Esophagus (tissue), 2 donors: ENCODE measurements at regions not wholly inside any gene's neighbourhood (a gene's known extent, or its start where the extent isn't known, plus 50 kb on each side); places are given as distances from the start of the nearest gene placed in this dataset.

Experiments used
- H3K27ac ChIP-seq, 2 donors: one replicate each; pipeline ENCODE4 v1.5.1; 2013; ENCODE audit warnings: low read depth in 2 of 2, mild to moderate bottlenecking in 2 of 2, inconsistent platforms in 1 of 2, low read length in 1 of 2, moderate library complexity in 1 of 2
- H3K27me3 ChIP-seq, 2 donors: one replicate each; pipeline ENCODE4 v1.6.1; 2013; ENCODE audit warnings: low read length in 2 of 2, control low read depth in 1 of 2, mild to moderate bottlenecking in 1 of 2; ENCODE audit not compliant: insufficient read depth in 2 of 2, control insufficient read depth in 1 of 2
- H3K36me3 ChIP-seq, 2 donors: one replicate each; pipeline ENCODE4 v1.6.1; 2013; ENCODE audit warnings: low read length in 1 of 2; ENCODE audit not compliant: control insufficient read depth in 2 of 2, insufficient read depth in 2 of 2
- H3K4me1 ChIP-seq, 2 donors: one replicate each; pipeline ENCODE4 v1.6.1; 2013; ENCODE audit warnings: low read length in 1 of 2; ENCODE audit not compliant: control insufficient read depth in 2 of 2, insufficient read depth in 2 of 2
- H3K4me3 ChIP-seq, 2 donors: one replicate each; pipeline ENCODE4 v1.5.1; 2013; ENCODE audit warnings: low read length in 2 of 2, mild to moderate bottlenecking in 2 of 2, low read depth in 1 of 2, moderate library complexity in 1 of 2
- H3K9me3 ChIP-seq, 2 donors: one replicate each; pipeline ENCODE4 v1.6.1; 2013; ENCODE audit warnings: mild to moderate bottlenecking in 2 of 2, low read depth in 1 of 2, low read length in 1 of 2, moderate library complexity in 1 of 2; ENCODE audit not compliant: control insufficient read depth in 2 of 2, insufficient read depth in 1 of 2
- WGBS, 2 donors: extraction: QIAGEN DNeasy Blood & Tissue Kit; methylation state at CpG; one replicate each; pipeline ENCODE4 v1.1.7; 2013; 5-methylcytosine and 5-hydroxymethylcytosine counted together
- donor health status: healthy with polysubstance abuse.
- donor health status: Bipolar disorder and iron deficiency.

DNA sequence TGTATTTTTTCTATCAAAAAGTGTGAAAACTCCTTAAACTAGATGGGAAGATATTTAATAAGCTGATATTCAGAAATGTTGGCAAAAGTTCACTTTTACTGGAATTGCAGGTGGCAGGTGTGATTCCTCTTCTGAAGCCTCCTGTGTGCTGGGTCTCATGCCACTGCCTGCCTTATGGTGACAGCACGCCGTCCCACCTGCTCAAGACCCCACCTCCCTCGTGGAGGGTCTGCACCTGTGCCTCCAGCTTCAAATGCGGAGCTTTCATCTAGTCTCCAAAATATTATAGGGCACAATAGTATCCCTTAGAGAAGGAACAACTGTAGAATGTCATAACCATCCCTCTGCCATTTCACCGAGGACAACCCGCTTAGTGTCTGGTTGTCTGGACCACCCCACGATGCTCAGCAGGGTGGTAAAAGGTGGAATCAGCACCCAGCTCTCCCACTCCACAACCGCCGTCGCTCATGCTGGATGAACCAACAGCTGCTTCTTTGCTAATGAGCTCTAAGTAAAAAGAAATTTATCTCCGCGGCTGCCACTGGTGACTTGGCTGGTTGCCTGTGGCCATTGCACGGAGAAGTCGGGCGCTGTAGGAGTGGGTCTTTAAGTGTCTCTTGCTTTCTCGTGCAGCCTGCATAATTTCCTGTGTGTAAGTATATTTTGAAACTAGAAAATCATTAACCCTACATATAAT is 119.3 kb upstream of the TCERG1L start:
- 59 to 66% methylated on average over 16 of the region's 16 CpGs for WGBS, 2 donors
- Histone ChIP-seq H3K27ac (no peak overlapping the region), H3K4me1 (no peaks in the 10 kb centered on the region)

DNA sequence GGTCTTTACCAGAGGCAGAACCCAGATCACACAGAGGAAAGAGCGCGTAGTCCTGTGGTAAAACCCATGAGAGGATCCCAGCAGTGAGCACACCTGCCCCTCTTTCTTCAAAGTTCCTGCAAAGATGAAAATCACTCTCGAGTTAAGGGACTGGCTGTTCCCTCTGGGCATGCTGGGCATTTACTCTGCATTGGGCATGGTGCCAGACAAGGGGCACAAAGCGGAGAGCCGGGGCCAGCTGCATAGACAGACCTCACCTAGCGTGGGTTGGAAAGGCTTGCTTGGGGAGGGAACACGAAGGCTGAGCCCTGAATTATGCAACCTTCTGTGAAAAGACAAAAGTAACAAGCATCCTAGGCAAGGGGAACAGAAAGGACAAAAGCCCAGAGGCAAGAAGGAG is 120.0 kb upstream of the TCERG1L start:
- Histone ChIP-seq H3K4me1 (no peaks in the 10 kb centered on the region), H3K4me3 (no peak overlapping the region), H3K27ac (no peak overlapping the region), H3K9me3 (peaks cover 0 to 2% of the 10 kb centered on the region in 2 donors), H3K27me3 (peaks cover 3% of the 10 kb centered on the region in 2 donors), H3K36me3 (no peaks in the 10 kb centered on the region)
- 47 to 51% methylated on average over 7 of the region's 7 CpGs for WGBS, 2 donors

More for the DNA sequence above, 119.3 kb upstream of the TCERG1L start:
- Histone ChIP-seq H3K36me3 (no peaks in the 10 kb centered on the region), H3K4me3 (no peak overlapping the region), H3K27me3 (peaks cover 3% of the 10 kb centered on the region in 2 donors), H3K9me3 (peaks cover 0 to 2% of the 10 kb centered on the region in 2 donors)

- H3K4me3 ChIP-seq = no peak overlapping the region
- no peaks in the 10 kb centered on the region for H3K36me3 ChIP-seq
- no peak overlapping the region for H3K27ac ChIP-seq
- 70 to 71% methylated on average over 16 of the region's 16 CpGs for WGBS, 2 donors
- H3K27me3 ChIP-seq = peaks cover 3% of the 10 kb centered on the region in 2 donors
- peaks cover 0 to 2% of the 10 kb centered on the region in 2 donors for H3K9me3 ChIP-seq
- H3K4me1 ChIP-seq = no peaks in the 10 kb centered on the region
Observed at GRCh38 chr10:131431978-131432690, 120.6 kb upstream of the TCERG1L start.

- H3K9me3 ChIP-seq = peaks cover 0 to 2% of the 10 kb centered on the region in 2 donors
- no peak overlapping the region for H3K27ac ChIP-seq
- H3K27me3 ChIP-seq = peaks cover 3% of the 10 kb centered on the region in 2 donors
- 80 to 84% methylated on average over 8 of the region's 8 CpGs for WGBS, 2 donors
- H3K36me3 ChIP-seq = no peaks in the 10 kb centered on the region
- no peak overlapping the region for H3K4me3 ChIP-seq
- no peaks in the 10 kb centered on the region for H3K4me1 ChIP-seq
Observed at GRCh38 chr10:131433568-131433967, 122.0 kb upstream of the TCERG1L start.

- H3K9me3 ChIP-seq = peaks cover 0 to 2% of the 10 kb centered on the region in 2 donors
- no peak overlapping the region for H3K4me3 ChIP-seq
- WGBS, 2 donors = 87 to 89% methylated on average over 9 of the region's 9 CpGs
- no peak overlapping the region for H3K27ac ChIP-seq
- H3K36me3 ChIP-seq = no peaks in the 10 kb centered on the region
- no peaks in the 10 kb centered on the region for H3K4me1 ChIP-seq
- H3K27me3 ChIP-seq = peaks cover 0 to 3% of the 10 kb centered on the region in 2 donors
Observed at GRCh38 chr10:131435232-131435631, 123.7 kb upstream of the TCERG1L start.

DNA sequence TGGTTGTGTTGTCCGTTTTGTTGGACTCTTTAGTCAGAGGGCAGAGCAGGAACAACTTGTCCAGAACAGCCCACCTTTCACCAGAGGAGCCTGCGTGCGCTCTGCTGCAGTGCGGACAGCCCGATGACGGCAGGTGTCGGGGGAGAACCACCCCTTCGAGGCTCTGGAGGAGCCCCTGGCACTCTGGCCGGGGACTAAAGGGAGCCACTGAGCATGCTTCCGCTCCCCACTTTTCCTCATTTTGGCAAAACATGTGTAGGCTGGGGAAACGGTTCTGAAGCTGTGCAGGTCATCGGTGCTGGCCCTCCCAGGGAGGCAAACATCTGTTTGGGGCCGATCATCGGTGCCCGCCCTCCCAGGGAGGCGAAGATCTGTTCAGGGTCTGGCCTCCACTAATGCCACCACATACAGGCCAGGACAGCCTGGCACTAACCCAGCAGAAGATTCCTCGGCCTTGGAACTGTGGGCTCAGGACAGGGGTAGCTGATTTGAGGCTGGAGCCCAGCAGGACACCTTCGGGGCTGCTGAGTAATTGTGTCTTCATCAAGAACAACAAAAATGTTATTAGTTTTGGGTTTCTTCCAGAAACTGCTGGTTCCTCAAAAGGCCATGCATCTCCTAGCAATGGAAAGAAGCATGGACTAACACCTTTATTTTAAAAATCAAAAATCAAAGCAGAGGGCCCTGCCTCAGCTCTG is 124.4 kb upstream of the TCERG1L start:
- Histone ChIP-seq H3K4me1 (no peaks in the 10 kb centered on the region), H3K27me3 (peaks cover 0 to 4% of the 10 kb centered on the region in 2 donors), H3K27ac (no peak overlapping the region), H3K9me3 (peaks cover 0 to 1% of the 10 kb centered on the region in 2 donors), H3K36me3 (no peaks in the 10 kb centered on the region), H3K4me3 (no peak overlapping the region)
- 68 to 80% methylated on average over 18 of the region's 18 CpGs for WGBS, 2 donors

DNA sequence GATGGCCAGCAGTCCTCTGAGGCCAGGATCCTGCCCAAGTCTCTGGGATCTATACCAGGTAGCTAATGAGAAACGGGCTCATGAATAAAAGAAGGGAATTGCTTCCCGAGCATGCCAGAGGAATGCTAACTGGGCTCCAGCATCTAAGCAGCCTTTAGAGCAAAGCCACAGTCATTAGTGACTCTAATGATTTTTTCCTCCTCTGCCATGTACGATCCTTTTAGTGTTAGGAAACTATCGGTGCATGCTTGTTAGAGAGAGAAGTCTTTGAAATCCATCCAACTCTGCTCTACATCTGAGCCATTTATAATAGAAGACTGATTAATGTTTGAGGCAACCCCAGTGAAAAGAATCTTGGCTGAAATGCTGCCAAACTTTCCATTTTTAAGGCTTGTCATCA is 124.9 kb upstream of the TCERG1L start:
- Histone ChIP-seq H3K27me3 (peaks cover 0 to 8% of the 10 kb centered on the region in 2 donors), H3K9me3 (no peaks in the 10 kb centered on the region), H3K27ac (no peak overlapping the region), H3K4me3 (no peak overlapping the region), H3K36me3 (no peaks in the 10 kb centered on the region), H3K4me1 (no peaks in the 10 kb centered on the region)
- 26 to 37% methylated on average over 4 of the region's 4 CpGs for WGBS, 2 donors

- Histone ChIP-seq H3K36me3 (no peaks in the 10 kb centered on the region), H3K27ac (no peak overlapping the region), H3K4me3 (no peak overlapping the region), H3K27me3 (peaks cover 0 to 5% of the 10 kb centered on the region in 2 donors), H3K9me3 (no peaks in the 10 kb centered on the region), H3K4me1 (no peaks in the 10 kb centered on the region)
- WGBS, 2 donors = 51 to 65% methylated on average over 13 of the region's 13 CpGs
Observed at GRCh38 chr10:131437556-131438475, 126.3 kb upstream of the TCERG1L start.

DNA sequence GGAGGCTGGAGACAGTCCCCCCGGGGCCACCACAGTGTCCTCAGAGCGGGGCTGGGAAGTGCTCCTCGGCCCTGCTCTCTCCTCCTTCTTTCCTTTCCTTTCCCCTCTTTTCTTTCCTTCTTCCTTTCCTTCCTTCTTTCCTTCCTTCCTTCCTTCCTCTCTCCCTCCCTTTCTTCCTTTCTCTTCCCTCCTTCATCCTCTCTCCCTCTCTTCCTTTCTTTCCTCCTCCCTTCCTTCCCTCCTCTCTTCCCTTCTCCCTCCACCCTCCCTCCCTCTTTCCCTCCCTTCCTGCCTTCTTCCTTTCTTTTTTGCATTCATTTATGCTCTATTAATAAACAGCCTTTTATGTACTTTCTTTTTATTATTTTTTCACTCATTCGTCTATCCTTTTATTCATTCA is 127.1 kb upstream of the TCERG1L start:
- no peaks in the 10 kb centered on the region for H3K36me3 ChIP-seq
- no peaks in the 10 kb centered on the region for H3K4me1 ChIP-seq
- no peak overlapping the region for H3K4me3 ChIP-seq
- H3K27me3 ChIP-seq = peaks cover 0 to 5% of the 10 kb centered on the region in 2 donors
- H3K27ac ChIP-seq = no peak overlapping the region
- no peaks in the 10 kb centered on the region for H3K9me3 ChIP-seq
- 51 to 62% methylated on average over 4 of the region's 4 CpGs for WGBS, 2 donors
